Fibroblast of the conjunctiva (primary cell): ENCODE measurements at regions not wholly inside any gene's neighbourhood (a gene's known extent, or its start where the extent isn't known, plus 50 kb on each side); places are given as distances from the start of the nearest gene placed in this dataset.
A peak's percentile ranks its signal among the peaks of the same experiment; 100 is the strongest.
"Not testable (repeated sequence)": the region's sequence is repeated elsewhere in the genome, so short reads cannot be mapped to it uniquely, and the experiment has no call there.

ENCODE experiments used
- DNase-seq: peaks from one replicate; pipeline ENCODE4 v3.0.0-alpha.2; 2010; ENCODE audit warnings: low read depth

GRCh38 chr2:234898534-234899053 lies 53.2 kb upstream of the SH3BP4 start:
- no peak for DNase-seq

GRCh38 chr2:234888442-234888841 lies 63.4 kb upstream of the SH3BP4 start:
- not testable (repeated sequence) for DNase-seq

- no peak for DNase-seq
These were observed 64.6 kb upstream of the SH3BP4 start for GRCh38 chr2:234887195-234887594.

- DNase-seq, result no peak
These were observed 65.9 kb upstream of the SH3BP4 start for GRCh38 chr2:234885886-234886285.

- no peak for DNase-seq
These were observed 66.7 kb upstream of the SH3BP4 start for GRCh38 chr2:234885118-234885517.

GRCh38 chr2:234884591-234884990 lies 67.2 kb upstream of the SH3BP4 start:
- DNase-seq, result no peak

- DNase-seq, result peak; percentile 89
These were observed 70.2 kb upstream of the SH3BP4 start for GRCh38 chr2:234881413-234882241.

GRCh38 chr2:234880551-234881211 lies 71.1 kb upstream of the SH3BP4 start:
- DNase-seq, result peak; percentile 59

GRCh38 chr2:234879671-234880455 lies 72.0 kb upstream of the SH3BP4 start:
- DNase-seq, result no peak

GRCh38 chr2:234876621-234877020 lies 75.2 kb upstream of the SH3BP4 start:
- not testable (repeated sequence) for DNase-seq

GRCh38 chr2:234874347-234875046 lies 77.3 kb upstream of the SH3BP4 start:
- DNase-seq, result no peak

GRCh38 chr2:234873828-234874173 lies 78.0 kb upstream of the SH3BP4 start:
- no peak for DNase-seq

GRCh38 chr2:234873103-234873827 lies 78.6 kb upstream of the SH3BP4 start:
- no peak for DNase-seq

- DNase-seq, result no peak
These were observed 81.8 kb upstream of the SH3BP4 start for GRCh38 chr2:234869969-234870368.

- DNase-seq, result no peak
These were observed 82.7 kb upstream of the SH3BP4 start for GRCh38 chr2:234869164-234869563.

GRCh38 chr2:234867882-234868285 lies 83.9 kb upstream of the SH3BP4 start:
- no peak for DNase-seq

- no peak for DNase-seq
These were observed 86.2 kb upstream of the SH3BP4 start for GRCh38 chr2:234865586-234865985.

- no peak for DNase-seq
These were observed 86.8 kb upstream of the SH3BP4 start for GRCh38 chr2:234865040-234865439.

GRCh38 chr2:234864506-234864905 lies 87.3 kb upstream of the SH3BP4 start:
- no peak for DNase-seq

- DNase-seq, result no peak
These were observed 88.5 kb upstream of the SH3BP4 start for GRCh38 chr2:234863043-234863934.
